ENCODE measurements at regions not wholly inside any gene's neighbourhood (a gene's known extent, or its start where the extent isn't known, plus 50 kb on each side); places are given as distances from the start of the nearest gene placed in this dataset.
A peak's percentile ranks its signal among the peaks of the same experiment; 100 is the strongest.

GRCh38 chr11:112565551-112565950 lies 304.9 kb upstream of the PLET1 start:
- peaks cover 9 to 14% of the 10 kb centered on the region in 2 donors for H3K27me3 Mint-ChIP-seq
- Histone ChIP-seq H3K4me1 (ENCODE audit: insufficient read depth, low read length) (no peaks in the 10 kb centered on the region), H3K36me3 (ENCODE audit: insufficient read depth, low read length) (no peaks in the 10 kb centered on the region), H3K9me3 (ENCODE audit: control insufficient read depth in 1 of 2, low read length in 2 of 2) (no peaks in the 10 kb centered on the region), H3K27me3 (ENCODE audit: insufficient read depth, low read length) (no peaks in the 10 kb centered on the region), H3K4me3 (ENCODE audit: low read length in 2 of 2) (no peak overlapping the region), H3K27ac (ENCODE audit: low read depth, low read length) (no peak overlapping the region)
- H3K4me3 Mint-ChIP-seq, result no peak overlapping the region
- H3K36me3 Mint-ChIP-seq, result no peaks in the 10 kb centered on the region
- no peak overlapping the region for H3K27ac Mint-ChIP-seq
- DNase-seq, result no peak
- intact Hi-C loops (cut with micrococcal nuclease), result no loop called here
- no peaks in the 10 kb centered on the region for H3K9me3 Mint-ChIP-seq
- no peaks in the 10 kb centered on the region for H3K4me1 Mint-ChIP-seq
- POLR2A ChIA-PET (ENCODE audit: partially characterized antibody), result no interaction called here
- CTCF ChIA-PET (ENCODE audit: partially characterized antibody), result interaction anchor here (0.9 to 3.6 kb wide), 3 partner anchors 11 to 23 kb away, joined by 3 to 17 read pairs (median 14); no protein-coding TSS in a partner anchor

- H3K36me3 Mint-ChIP-seq, result no peaks in the 10 kb centered on the region
Observed at GRCh38 chr11:112566124-112566523, 305.5 kb upstream of the PLET1 start.

GRCh38 chr11:112570333-112570732 lies 309.7 kb upstream of the PLET1 start:
- H3K27me3 Mint-ChIP-seq, result peaks cover 7 to 23% of the 10 kb centered on the region in 2 donors
- no peaks in the 10 kb centered on the region for H3K36me3 Mint-ChIP-seq
- CTCF ChIA-PET (ENCODE audit: partially characterized antibody), result interaction anchor here (1.0 to 2.8 kb wide), 2 partner anchors 18 to 282 kb away, joined by 3 to 13 read pairs; no protein-coding TSS in a partner anchor

More at GRCh38 chr11:112566124-112566523, 305.5 kb upstream of the PLET1 start:
- H3K36me3 ChIP-seq (ENCODE audit: insufficient read depth, low read length), result no peaks in the 10 kb centered on the region
- H3K27ac Mint-ChIP-seq, result no peak overlapping the region
- H3K9me3 Mint-ChIP-seq, result no peaks in the 10 kb centered on the region
- no peaks in the 10 kb centered on the region for H3K9me3 ChIP-seq (ENCODE audit: control insufficient read depth in 1 of 2, low read length in 2 of 2)
- H3K4me1 ChIP-seq (ENCODE audit: insufficient read depth, low read length), result no peaks in the 10 kb centered on the region
- ChIA-PET POLR2A (ENCODE audit: partially characterized antibody) (no interaction called here), CTCF (ENCODE audit: partially characterized antibody) (interaction anchor here (0.9 to 3.6 kb wide), 3 partner anchors 11 to 23 kb away, joined by 3 to 14 read pairs (median 6); no protein-coding TSS in a partner anchor)
- DNase-seq, result no peak
- H3K27me3 ChIP-seq (ENCODE audit: insufficient read depth, low read length), result no peaks in the 10 kb centered on the region
- H3K4me3 Mint-ChIP-seq, result no peak overlapping the region
- no peak overlapping the region for H3K27ac ChIP-seq (ENCODE audit: low read depth, low read length)
- intact Hi-C loops (cut with micrococcal nuclease), result no loop called here
- no peaks in the 10 kb centered on the region for H3K4me1 Mint-ChIP-seq
- H3K4me3 ChIP-seq (ENCODE audit: low read length in 2 of 2), result no peak overlapping the region
- peaks cover 9 to 17% of the 10 kb centered on the region in 2 donors for H3K27me3 Mint-ChIP-seq

GRCh38 chr11:112579282-112579681 lies 318.6 kb upstream of the PLET1 start:
- CTCF ChIA-PET (ENCODE audit: partially characterized antibody), result interaction anchor here (1.6 to 2.2 kb wide), 2 partner anchors 9 to 13 kb away, joined by 3 to 14 read pairs; no protein-coding TSS in a partner anchor

More at GRCh38 chr11:112570333-112570732, 309.7 kb upstream of the PLET1 start:
- Mint-ChIP-seq H3K9me3 (no peaks in the 10 kb centered on the region), H3K4me3 (no peak overlapping the region), H3K27ac (no peak overlapping the region), H3K4me1 (no peaks in the 10 kb centered on the region)
- Histone ChIP-seq H3K4me3 (ENCODE audit: low read length in 2 of 2) (no peak overlapping the region), H3K27me3 (ENCODE audit: insufficient read depth, low read length) (no peaks in the 10 kb centered on the region), H3K9me3 (ENCODE audit: control insufficient read depth in 1 of 2, low read length in 2 of 2) (no peaks in the 10 kb centered on the region), H3K36me3 (ENCODE audit: insufficient read depth, low read length) (no peaks in the 10 kb centered on the region), H3K27ac (ENCODE audit: low read depth, low read length) (no peak overlapping the region), H3K4me1 (ENCODE audit: insufficient read depth, low read length) (no peaks in the 10 kb centered on the region)
- no peak for DNase-seq
- POLR2A ChIA-PET (ENCODE audit: partially characterized antibody), result no interaction called here
- intact Hi-C loops (cut with micrococcal nuclease), result no loop called here

GRCh38 chr11:112580864-112581263 lies 320.2 kb upstream of the PLET1 start:
- Mint-ChIP-seq H3K27me3 (peaks cover 0 to 3% of the 10 kb centered on the region in 2 donors), H3K36me3 (no peaks in the 10 kb centered on the region), H3K4me3 (no peak overlapping the region), H3K4me1 (peaks cover 0 to 2% (median under 1%) of the 10 kb centered on the region in 4 donors), H3K9me3 (no peaks in the 10 kb centered on the region), H3K27ac (no peak overlapping the region)
- DNase-seq, result no peak
- no peaks in the 10 kb centered on the region for H3K27me3 ChIP-seq (ENCODE audit: insufficient read depth, low read length)
- CTCF ChIA-PET (ENCODE audit: partially characterized antibody), result interaction anchor here (0.9 kb wide), 1 partner anchor 8 kb away, joined by 3 read pairs; no protein-coding TSS in a partner anchor
- no peaks in the 10 kb centered on the region for H3K36me3 ChIP-seq (ENCODE audit: insufficient read depth, low read length)
- intact Hi-C loops (cut with micrococcal nuclease), result no loop called here
- no peaks in the 10 kb centered on the region for H3K9me3 ChIP-seq (ENCODE audit: control insufficient read depth in 1 of 2, low read length in 2 of 2)
- no peaks in the 10 kb centered on the region for H3K4me1 ChIP-seq (ENCODE audit: insufficient read depth, low read length)
- no peak overlapping the region for H3K4me3 ChIP-seq (ENCODE audit: low read length in 2 of 2)
- H3K27ac ChIP-seq (ENCODE audit: low read depth, low read length), result no peak overlapping the region
- POLR2A ChIA-PET (ENCODE audit: partially characterized antibody), result no interaction called here

More at GRCh38 chr11:112579282-112579681, 318.6 kb upstream of the PLET1 start:
- Histone ChIP-seq H3K9me3 (ENCODE audit: control insufficient read depth in 1 of 2, low read length in 2 of 2) (no peaks in the 10 kb centered on the region), H3K27ac (ENCODE audit: low read depth, low read length) (no peak overlapping the region), H3K36me3 (ENCODE audit: insufficient read depth, low read length) (no peaks in the 10 kb centered on the region), H3K4me3 (ENCODE audit: low read length in 2 of 2) (no peak overlapping the region), H3K27me3 (ENCODE audit: insufficient read depth, low read length) (no peaks in the 10 kb centered on the region), H3K4me1 (ENCODE audit: insufficient read depth, low read length) (no peaks in the 10 kb centered on the region)
- POLR2A ChIA-PET (ENCODE audit: partially characterized antibody), result no interaction called here
- H3K27ac Mint-ChIP-seq, result peak overlapping the region in 1 of 7 donors; percentile 37
- no peak for DNase-seq
- no peaks in the 10 kb centered on the region for H3K36me3 Mint-ChIP-seq
- H3K9me3 Mint-ChIP-seq, result peaks cover 0 to 2% (median 0%) of the 10 kb centered on the region in 8 donors
- intact Hi-C loops (cut with micrococcal nuclease), result no loop called here
- no peak overlapping the region for H3K4me3 Mint-ChIP-seq
- H3K4me1 Mint-ChIP-seq, result peaks cover 0 to 2% (median under 1%) of the 10 kb centered on the region in 4 donors
- H3K27me3 Mint-ChIP-seq, result peaks cover 0 to 3% of the 10 kb centered on the region in 2 donors

- Histone ChIP-seq H3K4me3 (ENCODE audit: low read length in 2 of 2) (no peak overlapping the region), H3K27ac (ENCODE audit: low read depth, low read length) (no peak overlapping the region), H3K4me1 (ENCODE audit: insufficient read depth, low read length) (no peaks in the 10 kb centered on the region), H3K9me3 (ENCODE audit: control insufficient read depth in 1 of 2, low read length in 2 of 2) (no peaks in the 10 kb centered on the region), H3K36me3 (ENCODE audit: insufficient read depth, low read length) (no peaks in the 10 kb centered on the region), H3K27me3 (ENCODE audit: insufficient read depth, low read length) (no peaks in the 10 kb centered on the region)
- no peak overlapping the region for H3K4me3 Mint-ChIP-seq
- POLR2A ChIA-PET (ENCODE audit: partially characterized antibody), result no interaction called here
- H3K27ac Mint-ChIP-seq, result no peak overlapping the region
- no peak for DNase-seq
- CTCF ChIA-PET (ENCODE audit: partially characterized antibody), result interaction anchor here (1.1 to 2.2 kb wide), 2 partner anchors 11 to 302 kb away, joined by 5 to 13 read pairs; no protein-coding TSS in a partner anchor
- intact Hi-C loops (cut with micrococcal nuclease), result no loop called here
- H3K4me1 Mint-ChIP-seq, result peaks cover 0 to 2% (median under 1%) of the 10 kb centered on the region in 4 donors
- no peaks in the 10 kb centered on the region for H3K36me3 Mint-ChIP-seq
- H3K27me3 Mint-ChIP-seq, result peaks cover 0 to 3% of the 10 kb centered on the region in 2 donors
- no peaks in the 10 kb centered on the region for H3K9me3 Mint-ChIP-seq
Observed at GRCh38 chr11:112581747-112582146, 321.1 kb upstream of the PLET1 start.

- H3K4me1 ChIP-seq (ENCODE audit: insufficient read depth, low read length), result no peaks in the 10 kb centered on the region
- peaks cover 0 to 2% (median under 1%) of the 10 kb centered on the region in 4 donors for H3K4me1 Mint-ChIP-seq
- H3K36me3 ChIP-seq (ENCODE audit: insufficient read depth, low read length), result no peaks in the 10 kb centered on the region
- DNase-seq, result no peak
- ChIA-PET POLR2A (ENCODE audit: partially characterized antibody) (no interaction called here), CTCF (ENCODE audit: partially characterized antibody) (interaction anchor here (1.1 to 2.2 kb wide), 2 partner anchors 10 to 303 kb away, joined by 5 to 13 read pairs; no protein-coding TSS in a partner anchor)
- no peak overlapping the region for H3K27ac ChIP-seq (ENCODE audit: low read depth, low read length)
- H3K27ac Mint-ChIP-seq, result no peak overlapping the region
- H3K9me3 ChIP-seq (ENCODE audit: control insufficient read depth in 1 of 2, low read length in 2 of 2), result no peaks in the 10 kb centered on the region
- H3K4me3 ChIP-seq (ENCODE audit: low read length in 2 of 2), result no peak overlapping the region
- H3K4me3 Mint-ChIP-seq, result no peak overlapping the region
- H3K9me3 Mint-ChIP-seq, result no peaks in the 10 kb centered on the region
- intact Hi-C loops (cut with micrococcal nuclease), result no loop called here
- no peaks in the 10 kb centered on the region for H3K27me3 ChIP-seq (ENCODE audit: insufficient read depth, low read length)
- peaks cover 0 to 3% of the 10 kb centered on the region in 2 donors for H3K27me3 Mint-ChIP-seq
- H3K36me3 Mint-ChIP-seq, result no peaks in the 10 kb centered on the region
Observed at GRCh38 chr11:112582366-112582765, 321.7 kb upstream of the PLET1 start.
